ENCODE measurements at regions not wholly inside any gene's neighbourhood (a gene's known extent, or its start where the extent isn't known, plus 50 kb on each side); places are given as distances from the start of the nearest gene placed in this dataset.

DNA sequence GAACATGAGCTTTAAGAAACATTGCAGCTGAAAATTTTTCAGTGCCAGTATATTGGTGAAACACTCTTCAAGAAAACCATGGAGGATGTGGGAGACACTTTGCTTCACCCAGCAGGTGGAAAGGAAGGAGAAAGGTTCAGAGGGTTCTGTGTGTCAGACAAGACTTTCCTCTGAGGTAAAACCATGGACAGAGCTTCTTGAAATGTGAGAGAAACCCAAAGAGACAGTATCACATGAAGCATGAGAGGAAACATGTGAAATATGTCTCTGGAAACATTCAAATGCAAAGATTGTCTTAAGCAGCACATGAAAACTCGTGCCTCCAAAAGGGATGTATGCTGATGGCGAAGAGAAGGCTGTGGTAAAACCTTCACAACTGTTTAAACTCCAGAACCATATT is 368.9 kb upstream of the ST8SIA4 start:
- no peak overlapping the region for H2AFZ ChIP-seq (ENCODE audit: low read depth, low read length)

DNA sequence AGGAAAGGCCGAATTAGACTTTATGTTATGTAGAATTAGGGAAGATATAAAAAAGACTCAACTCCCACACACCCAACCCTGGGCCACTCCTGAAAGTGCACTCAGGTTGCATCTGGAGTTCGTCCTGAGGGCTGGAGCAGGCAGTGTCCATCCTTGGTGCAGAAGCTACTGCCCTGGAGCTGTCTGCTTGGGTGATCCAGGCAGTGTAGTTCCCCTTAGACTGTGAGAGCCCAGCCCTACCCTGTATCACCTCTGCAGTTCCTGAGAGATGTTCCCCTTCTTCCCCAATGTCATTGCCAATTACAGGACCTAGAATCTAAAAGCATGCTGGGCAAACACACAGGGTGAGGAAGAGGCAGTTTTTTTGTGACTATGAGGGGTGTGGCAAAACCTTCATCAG is 368.3 kb upstream of the ST8SIA4 start:
- H2AFZ ChIP-seq (ENCODE audit: low read depth, low read length), result no peak overlapping the region
- TF ChIP-seq CTCF (IDR thresholded peaks at IDR 0.05; ENCODE audit: low read depth, low read length) (no peak), EZH2phosphoT487 (IDR thresholded peaks at IDR 0.05; ENCODE audit: low read depth) (no peak)
- H3K9me3 ChIP-seq (ENCODE audit: insufficient read depth, low read length), result no peaks in the 10 kb centered on the region
- H3K4me1 ChIP-seq (ENCODE audit: low read length), result no peaks in the 10 kb centered on the region
- no peaks in the 10 kb centered on the region for H3K36me3 ChIP-seq (replicated peaks; ENCODE audit: low read depth, low read length)
- no peaks in the 10 kb centered on the region for H3K27me3 ChIP-seq (ENCODE audit: low read depth, low read length)
- no peak overlapping the region for H3K27ac ChIP-seq (ENCODE audit: low read length)
- H3K4me3 ChIP-seq (ENCODE audit: low read length), result no peak overlapping the region
- no peak overlapping the region for H3K4me2 ChIP-seq (ENCODE audit: low read length)
- H3K79me2 ChIP-seq (ENCODE audit: low read length), result no peaks in the 10 kb centered on the region
- H4K20me1 ChIP-seq (ENCODE audit: insufficient read depth, low read length), result no peaks in the 10 kb centered on the region
- no peak overlapping the region for H3K9ac ChIP-seq (ENCODE audit: low read length)

More for the DNA sequence above, 368.9 kb upstream of the ST8SIA4 start:
- H3K9me3 ChIP-seq (ENCODE audit: insufficient read depth, low read length), result no peaks in the 10 kb centered on the region
- H3K4me3 ChIP-seq (ENCODE audit: low read length), result no peak overlapping the region
- H3K36me3 ChIP-seq (replicated peaks; ENCODE audit: low read depth, low read length), result no peaks in the 10 kb centered on the region
- H3K4me2 ChIP-seq (ENCODE audit: low read length), result no peak overlapping the region
- H3K4me1 ChIP-seq (ENCODE audit: low read length), result no peaks in the 10 kb centered on the region
- no peak overlapping the region for H3K9ac ChIP-seq (ENCODE audit: low read length)
- H3K27ac ChIP-seq (ENCODE audit: low read length), result no peak overlapping the region
- no peaks in the 10 kb centered on the region for H4K20me1 ChIP-seq (ENCODE audit: insufficient read depth, low read length)
- H3K27me3 ChIP-seq (ENCODE audit: low read depth, low read length), result no peaks in the 10 kb centered on the region
- TF ChIP-seq EZH2phosphoT487 (IDR thresholded peaks at IDR 0.05; ENCODE audit: low read depth), result no peak
- no peak for TF ChIP-seq CTCF (IDR thresholded peaks at IDR 0.05; ENCODE audit: low read depth, low read length)
- no peaks in the 10 kb centered on the region for H3K79me2 ChIP-seq (ENCODE audit: low read length)

DNA sequence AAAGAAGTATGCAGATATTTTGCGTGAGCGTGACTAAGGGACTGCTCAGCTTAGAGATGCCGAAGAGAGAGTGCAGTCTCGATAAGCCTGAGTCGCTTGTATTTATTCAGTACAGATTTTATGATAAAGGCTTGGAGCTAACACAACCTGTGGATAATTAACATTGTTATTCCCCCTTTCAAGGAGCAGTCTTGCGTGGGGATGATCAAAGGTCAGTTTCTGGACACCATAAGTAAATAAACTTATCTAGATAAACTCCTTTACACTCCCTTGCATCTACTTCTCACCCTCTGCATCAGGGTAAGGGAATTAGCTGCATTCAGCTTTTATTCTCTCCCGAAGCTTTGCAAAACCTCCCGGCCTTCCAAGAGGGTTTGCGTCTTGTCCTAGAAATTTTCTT is 357.8 kb upstream of the ST8SIA4 start:
- Histone ChIP-seq H3K9me3 (ENCODE audit: insufficient read depth, low read length) (no peaks in the 10 kb centered on the region), H3K4me2 (ENCODE audit: low read length) (no peak overlapping the region), H3K4me3 (ENCODE audit: low read length) (no peak overlapping the region), H2AFZ (ENCODE audit: low read depth, low read length) (no peak overlapping the region), H4K20me1 (ENCODE audit: insufficient read depth, low read length) (no peaks in the 10 kb centered on the region), H3K36me3 (replicated peaks; ENCODE audit: low read depth, low read length) (no peaks in the 10 kb centered on the region), H3K27ac (ENCODE audit: low read length) (no peak overlapping the region), H3K9ac (ENCODE audit: low read length) (no peak overlapping the region), H3K4me1 (ENCODE audit: low read length) (no peaks in the 10 kb centered on the region), H3K27me3 (ENCODE audit: low read depth, low read length) (no peaks in the 10 kb centered on the region), H3K79me2 (ENCODE audit: low read length) (no peaks in the 10 kb centered on the region)
- TF ChIP-seq CTCF (IDR thresholded peaks at IDR 0.05; ENCODE audit: low read depth, low read length) (no peak), EZH2phosphoT487 (IDR thresholded peaks at IDR 0.05; ENCODE audit: low read depth) (no peak)

DNA sequence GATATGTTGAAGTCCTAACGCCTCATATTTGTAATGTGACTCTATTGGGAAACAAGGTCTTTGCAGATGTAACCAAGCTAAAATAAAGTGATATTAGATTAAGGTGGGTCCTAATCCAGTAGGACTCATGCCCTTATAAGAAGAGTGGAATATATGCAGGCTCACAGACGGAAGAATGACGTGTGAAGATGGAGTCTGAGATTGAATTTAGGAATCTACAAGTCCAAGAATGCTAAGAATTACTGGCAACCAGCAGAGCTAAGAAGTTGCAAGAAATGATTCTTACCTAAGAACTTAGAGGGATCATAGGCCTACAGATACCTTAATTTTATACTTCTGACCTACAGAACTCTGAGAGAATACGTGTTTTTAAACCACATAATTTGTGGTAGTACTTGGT is 350.0 kb upstream of the ST8SIA4 start:
- H3K9ac ChIP-seq (ENCODE audit: low read length), result no peak overlapping the region
- H3K27ac ChIP-seq (ENCODE audit: low read length), result no peak overlapping the region
- H3K4me3 ChIP-seq (ENCODE audit: low read length), result no peak overlapping the region
- no peaks in the 10 kb centered on the region for H3K4me1 ChIP-seq (ENCODE audit: low read length)
- no peaks in the 10 kb centered on the region for H3K36me3 ChIP-seq (replicated peaks; ENCODE audit: low read depth, low read length)
- H3K9me3 ChIP-seq (ENCODE audit: insufficient read depth, low read length), result no peaks in the 10 kb centered on the region
- no peaks in the 10 kb centered on the region for H3K27me3 ChIP-seq (ENCODE audit: low read depth, low read length)
- H4K20me1 ChIP-seq (ENCODE audit: insufficient read depth, low read length), result no peaks in the 10 kb centered on the region
- H2AFZ ChIP-seq (ENCODE audit: low read depth, low read length), result no peak overlapping the region
- no peaks in the 10 kb centered on the region for H3K79me2 ChIP-seq (ENCODE audit: low read length)
- TF ChIP-seq CTCF (IDR thresholded peaks at IDR 0.05; ENCODE audit: low read depth, low read length), result no peak
- no peak for TF ChIP-seq EZH2phosphoT487 (IDR thresholded peaks at IDR 0.05; ENCODE audit: low read depth)
- no peak overlapping the region for H3K4me2 ChIP-seq (ENCODE audit: low read length)

Data from OCI-LY3 (cell line).